ENCODE measurements at regions not wholly inside any gene's neighbourhood (a gene's known extent, or its start where the extent isn't known, plus 50 kb on each side); places are given as distances from the start of the nearest gene placed in this dataset.

DNA sequence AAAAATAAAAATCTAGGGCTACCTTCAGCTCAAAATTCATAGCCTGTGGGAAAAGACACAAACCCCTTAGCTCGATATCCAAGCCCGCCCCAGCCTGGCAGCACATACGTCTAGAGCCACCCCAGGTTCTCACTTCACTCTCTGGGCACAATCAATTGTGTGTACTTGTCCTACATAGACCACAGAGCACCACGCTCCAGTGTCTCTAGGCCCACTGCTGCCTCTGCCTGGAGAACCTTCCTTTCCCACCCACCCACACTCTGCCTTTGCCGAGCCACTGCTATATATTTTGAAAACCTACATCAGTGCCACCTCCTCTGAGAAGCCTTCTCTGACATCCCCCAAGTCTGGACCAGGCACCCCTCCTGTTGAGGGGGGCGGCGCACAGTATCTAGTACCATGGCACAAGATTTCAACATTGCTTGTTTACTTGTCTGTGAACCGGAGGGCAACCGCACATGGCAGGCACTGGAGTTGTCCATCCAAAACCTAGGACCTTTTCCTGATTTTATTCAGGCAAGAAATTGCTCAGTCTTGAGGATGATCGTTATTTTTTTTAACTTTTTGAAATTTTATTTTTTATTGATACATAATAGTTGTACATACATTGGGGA, 141.5 kb downstream of the UNC5CL start:
- Mint-ChIP-seq H3K4me3 (no peak overlapping the region), H3K27me3 (ENCODE audit: low read depth) (no peaks in the 10 kb centered on the region), H3K4me1 (ENCODE audit: low read depth) (no peaks in the 10 kb centered on the region), H3K36me3 (ENCODE audit: insufficient read depth in 2 of 2) (no peaks in the 10 kb centered on the region), H3K9me3 (no peaks in the 10 kb centered on the region), H3K27ac (no peak overlapping the region)
- no peak for DNase-seq
- ATAC-seq (replicated peaks in 1 of 2) = no peak

DNA sequence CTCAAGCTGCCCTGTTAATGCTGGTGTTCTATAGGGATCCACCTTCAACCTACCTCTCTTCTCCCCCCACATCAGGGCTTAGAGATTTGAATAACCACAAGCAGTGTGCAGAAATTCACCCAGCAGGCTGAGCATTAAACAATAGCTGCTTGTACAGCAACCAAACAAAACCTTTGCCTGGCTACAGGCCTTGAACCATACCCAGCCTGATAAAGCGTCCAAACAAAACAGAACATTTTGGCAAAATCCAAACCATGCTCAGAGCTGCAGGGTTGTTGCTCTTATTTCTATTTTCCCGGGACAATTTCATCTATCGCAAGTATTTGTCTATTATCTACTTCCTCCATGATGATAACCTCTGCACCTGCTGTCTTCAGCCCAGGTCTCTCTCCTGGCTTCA, 142.3 kb downstream of the UNC5CL start:
- Mint-ChIP-seq H3K9me3 (no peaks in the 10 kb centered on the region), H3K27ac (no peak overlapping the region), H3K27me3 (ENCODE audit: low read depth) (no peaks in the 10 kb centered on the region), H3K36me3 (ENCODE audit: insufficient read depth in 2 of 2) (no peaks in the 10 kb centered on the region), H3K4me3 (no peak overlapping the region), H3K4me1 (ENCODE audit: low read depth) (no peaks in the 10 kb centered on the region)
- no peak for ATAC-seq (replicated peaks in 1 of 2)
- DNase-seq = no peak

DNA sequence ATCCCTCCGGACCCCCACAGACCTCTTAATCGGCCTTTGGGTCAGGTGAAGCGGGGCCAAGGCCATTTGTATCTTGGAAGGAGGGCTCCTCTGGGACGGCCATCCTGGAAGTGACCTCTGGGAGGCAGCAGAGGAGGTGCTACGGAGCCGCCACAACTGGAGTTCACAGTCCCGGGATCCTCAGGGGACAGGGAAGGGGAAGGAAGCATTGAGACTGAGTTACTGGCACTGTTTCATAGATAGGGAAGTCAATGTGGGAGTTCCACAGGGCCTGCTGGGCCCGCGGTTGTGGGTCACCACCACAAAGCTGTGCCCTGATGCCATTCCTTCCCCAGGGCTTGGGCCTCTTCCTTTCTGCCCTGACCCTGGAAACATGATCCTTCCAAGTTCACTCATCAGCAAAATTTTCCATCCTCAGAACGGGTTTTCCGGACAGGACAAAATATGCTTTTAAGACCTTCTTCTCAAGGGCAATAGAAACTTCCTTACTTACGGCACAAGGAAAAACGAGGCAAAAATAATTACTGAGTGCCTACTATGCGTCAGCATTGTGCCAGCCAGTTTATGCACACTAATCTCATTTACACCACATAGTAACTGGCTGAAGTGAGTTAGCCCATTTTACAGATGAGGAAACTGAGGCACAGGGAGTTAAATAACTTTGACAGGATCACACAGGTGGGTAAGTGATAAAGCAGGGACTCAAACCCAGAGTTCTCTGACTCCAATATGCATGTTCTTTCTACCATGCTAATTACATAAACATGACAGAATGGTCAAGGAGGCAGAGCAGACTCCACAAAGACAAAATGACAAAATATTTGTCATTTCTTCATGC, 143.8 kb downstream of the UNC5CL start:
- ATAC-seq (replicated peaks in 1 of 2) (no peak), DNase-seq (no peak)
- Mint-ChIP-seq H3K4me1 (ENCODE audit: low read depth) (no peaks in the 10 kb centered on the region), H3K36me3 (ENCODE audit: insufficient read depth in 2 of 2) (no peaks in the 10 kb centered on the region), H3K4me3 (no peak overlapping the region), H3K27me3 (ENCODE audit: low read depth) (no peaks in the 10 kb centered on the region), H3K27ac (no peak overlapping the region), H3K9me3 (no peaks in the 10 kb centered on the region)

DNA sequence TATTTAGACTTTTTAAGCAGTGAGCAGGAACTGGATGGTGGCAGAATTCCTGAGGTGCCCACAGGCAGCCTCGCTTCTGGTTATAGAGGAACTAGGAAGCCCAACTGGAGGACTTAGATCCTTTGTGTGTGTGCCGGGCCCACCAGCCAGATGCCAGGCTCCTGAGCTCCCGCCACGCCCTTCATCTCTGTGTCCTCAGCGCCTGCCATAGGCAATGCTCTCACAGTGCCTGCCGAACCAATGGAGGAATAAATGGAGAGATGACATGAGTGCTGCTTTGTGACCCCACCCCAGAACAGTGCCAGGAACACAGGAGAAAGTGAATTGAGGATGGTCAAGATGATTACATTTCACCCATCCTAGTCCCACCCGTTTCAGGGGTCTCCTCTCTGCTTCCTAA, 146.0 kb downstream of the UNC5CL start:
- no peak overlapping the region for H3K27ac Mint-ChIP-seq
- H3K4me3 Mint-ChIP-seq = no peak overlapping the region
- no peaks in the 10 kb centered on the region for H3K4me1 Mint-ChIP-seq (ENCODE audit: low read depth)
- no peaks in the 10 kb centered on the region for H3K27me3 Mint-ChIP-seq (ENCODE audit: low read depth)
- ATAC-seq (replicated peaks in 1 of 2) (no peak), DNase-seq (no peak)
- no peaks in the 10 kb centered on the region for H3K36me3 Mint-ChIP-seq (ENCODE audit: insufficient read depth in 2 of 2)
- no peaks in the 10 kb centered on the region for H3K9me3 Mint-ChIP-seq

DNA sequence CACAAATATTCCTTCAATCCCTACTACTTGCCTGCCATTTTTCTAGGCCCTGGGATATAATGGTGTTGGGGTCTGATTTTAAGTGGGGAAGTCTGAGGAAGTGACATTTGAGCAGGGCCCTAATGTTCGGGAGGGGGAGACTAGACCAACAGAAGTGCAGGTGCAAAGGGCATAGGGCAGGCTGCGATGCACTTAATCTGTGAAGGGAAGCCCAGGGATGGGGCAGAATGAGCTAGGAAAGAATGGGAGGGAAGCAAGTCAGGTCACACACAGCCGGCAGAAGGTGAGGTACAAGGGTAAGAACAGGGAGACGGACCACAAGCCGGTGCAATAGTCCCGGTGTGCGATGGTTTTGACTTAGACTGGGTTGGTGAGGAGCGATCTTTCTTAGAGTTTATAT, 146.8 kb downstream of the UNC5CL start:
- H3K27ac Mint-ChIP-seq = no peak overlapping the region
- H3K4me1 Mint-ChIP-seq (ENCODE audit: low read depth) = no peaks in the 10 kb centered on the region
- no peaks in the 10 kb centered on the region for H3K9me3 Mint-ChIP-seq
- no peak overlapping the region for H3K4me3 Mint-ChIP-seq
- H3K36me3 Mint-ChIP-seq (ENCODE audit: insufficient read depth in 2 of 2) = no peaks in the 10 kb centered on the region
- ATAC-seq (replicated peaks in 1 of 2) = no peak
- H3K27me3 Mint-ChIP-seq (ENCODE audit: low read depth) = peaks cover 5% of the 10 kb centered on the region
- no peak for DNase-seq

DNA sequence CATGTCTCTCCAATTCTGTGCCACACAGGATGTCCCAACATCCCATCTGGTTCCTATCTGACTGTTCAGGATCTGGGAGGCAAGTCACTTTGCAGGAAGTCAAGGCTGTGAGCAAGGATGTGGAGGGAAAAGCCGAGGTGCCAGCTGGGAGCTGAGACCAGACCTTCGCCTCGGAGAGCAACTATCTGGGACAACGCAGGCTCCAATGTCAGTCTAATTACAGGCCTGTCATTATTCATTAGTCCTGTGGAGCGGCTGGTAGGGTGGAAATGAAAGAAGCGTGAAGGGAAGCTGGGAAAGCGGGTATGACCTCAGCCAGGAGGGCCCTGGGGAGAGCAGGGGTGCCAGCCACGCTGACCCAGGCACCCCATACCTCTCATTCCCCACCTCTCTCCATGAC, 147.3 kb downstream of the UNC5CL start:
- Mint-ChIP-seq H3K4me3 (no peak overlapping the region), H3K36me3 (ENCODE audit: insufficient read depth in 2 of 2) (no peaks in the 10 kb centered on the region), H3K4me1 (ENCODE audit: low read depth) (no peaks in the 10 kb centered on the region), H3K9me3 (no peaks in the 10 kb centered on the region), H3K27ac (no peak overlapping the region), H3K27me3 (ENCODE audit: low read depth) (peaks cover 5% of the 10 kb centered on the region)
- ATAC-seq (replicated peaks in 1 of 2) (no peak), DNase-seq (no peak)

DNA sequence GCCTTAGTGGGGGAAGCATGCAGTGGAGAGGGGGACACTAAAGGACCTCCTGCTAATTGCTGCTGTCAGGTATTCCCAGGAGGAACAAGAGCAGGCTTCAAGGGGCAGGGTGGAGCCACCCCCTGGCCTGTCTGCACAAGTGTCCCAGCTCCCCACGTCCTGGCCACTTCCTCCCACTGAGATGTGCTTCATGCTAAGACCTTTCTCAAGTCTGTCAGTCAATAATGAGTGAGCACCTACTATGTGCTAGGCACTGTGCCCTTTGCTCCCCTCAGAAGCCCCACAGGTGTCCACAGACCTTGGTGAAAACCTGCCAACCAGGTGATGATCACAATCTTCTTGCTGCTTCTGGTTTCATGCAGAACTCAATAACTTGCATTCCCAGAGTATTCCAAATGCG, 147.9 kb downstream of the UNC5CL start:
- Mint-ChIP-seq H3K27me3 (ENCODE audit: low read depth) (peaks cover 9% of the 10 kb centered on the region), H3K9me3 (no peaks in the 10 kb centered on the region), H3K4me1 (ENCODE audit: low read depth) (no peaks in the 10 kb centered on the region), H3K27ac (no peak overlapping the region), H3K36me3 (ENCODE audit: insufficient read depth in 2 of 2) (no peaks in the 10 kb centered on the region), H3K4me3 (no peak overlapping the region)
- no peak for ATAC-seq (replicated peaks in 1 of 2)
- DNase-seq = no peak

DNA sequence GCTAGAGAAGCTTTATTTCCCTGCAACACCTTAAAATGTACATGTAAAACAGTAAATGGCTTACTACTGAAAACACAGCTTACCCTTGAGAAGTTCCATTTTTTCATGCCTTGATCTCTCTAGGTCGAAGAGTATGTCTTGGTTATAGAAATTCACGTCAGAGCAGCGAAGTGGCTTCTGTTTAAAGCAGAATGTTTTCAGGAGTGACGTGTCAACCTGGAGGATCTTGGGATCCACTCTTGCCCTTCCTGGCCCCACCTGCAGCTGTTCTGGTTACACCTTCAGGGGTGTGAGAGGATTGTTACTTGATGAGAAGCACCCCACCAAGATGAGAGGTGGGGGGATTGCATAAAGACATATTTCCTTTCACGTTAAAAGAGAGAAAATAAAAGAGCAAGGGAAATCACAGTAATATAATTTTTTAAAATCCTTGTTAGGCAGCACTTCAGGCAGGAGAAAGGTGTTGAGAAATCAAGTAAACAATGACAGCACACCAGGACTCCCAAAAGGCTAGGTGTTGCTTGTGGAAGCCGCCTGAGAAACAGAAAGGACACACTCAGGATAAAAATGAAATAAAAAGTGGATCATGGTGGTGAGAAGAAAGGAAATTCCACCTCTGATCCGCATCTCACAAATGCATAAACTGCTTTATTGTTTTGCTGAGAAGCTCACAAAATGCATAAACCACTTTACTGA, 149.7 kb downstream of the UNC5CL start:
- Mint-ChIP-seq H3K27ac (no peak overlapping the region), H3K9me3 (no peaks in the 10 kb centered on the region), H3K27me3 (ENCODE audit: low read depth) (peaks cover 15% of the 10 kb centered on the region), H3K36me3 (ENCODE audit: insufficient read depth in 2 of 2) (no peaks in the 10 kb centered on the region), H3K4me3 (no peak overlapping the region), H3K4me1 (ENCODE audit: low read depth) (no peaks in the 10 kb centered on the region)
- ATAC-seq (replicated peaks in 1 of 2) (no peak), DNase-seq (no peak)

DNA sequence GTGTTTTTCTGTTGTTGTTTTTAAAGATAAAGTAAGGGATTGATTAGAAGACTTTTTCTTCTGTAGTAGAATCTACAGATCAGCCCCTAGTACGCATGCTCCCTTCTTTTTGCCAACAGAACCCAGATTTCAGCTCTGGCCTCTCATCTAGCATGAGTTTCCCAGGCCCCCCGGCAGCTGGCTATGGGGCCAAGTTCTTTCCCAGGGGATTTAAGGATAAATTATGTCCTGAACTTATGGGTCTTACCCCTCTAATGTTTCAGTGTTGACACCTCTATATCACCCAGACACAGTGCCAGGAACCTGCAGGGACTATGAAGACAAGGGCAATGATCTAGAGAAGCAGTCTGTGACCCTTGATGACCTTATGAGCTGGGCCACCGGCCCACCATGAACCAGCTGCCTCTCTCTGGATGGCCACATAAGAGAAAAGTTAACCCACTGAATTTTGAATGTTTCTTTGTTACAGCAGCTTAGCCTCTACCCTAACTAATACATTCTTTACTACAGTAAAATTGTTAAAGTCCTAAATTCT, 150.5 kb downstream of the UNC5CL start:
- no peaks in the 10 kb centered on the region for H3K4me1 Mint-ChIP-seq (ENCODE audit: low read depth)
- H3K27ac Mint-ChIP-seq = no peak overlapping the region
- no peaks in the 10 kb centered on the region for H3K36me3 Mint-ChIP-seq (ENCODE audit: insufficient read depth in 2 of 2)
- peaks cover 17% of the 10 kb centered on the region for H3K27me3 Mint-ChIP-seq (ENCODE audit: low read depth)
- no peak overlapping the region for H3K4me3 Mint-ChIP-seq
- ATAC-seq (replicated peaks in 1 of 2) = no peak
- H3K9me3 Mint-ChIP-seq = no peaks in the 10 kb centered on the region
- DNase-seq = no peak

DNA sequence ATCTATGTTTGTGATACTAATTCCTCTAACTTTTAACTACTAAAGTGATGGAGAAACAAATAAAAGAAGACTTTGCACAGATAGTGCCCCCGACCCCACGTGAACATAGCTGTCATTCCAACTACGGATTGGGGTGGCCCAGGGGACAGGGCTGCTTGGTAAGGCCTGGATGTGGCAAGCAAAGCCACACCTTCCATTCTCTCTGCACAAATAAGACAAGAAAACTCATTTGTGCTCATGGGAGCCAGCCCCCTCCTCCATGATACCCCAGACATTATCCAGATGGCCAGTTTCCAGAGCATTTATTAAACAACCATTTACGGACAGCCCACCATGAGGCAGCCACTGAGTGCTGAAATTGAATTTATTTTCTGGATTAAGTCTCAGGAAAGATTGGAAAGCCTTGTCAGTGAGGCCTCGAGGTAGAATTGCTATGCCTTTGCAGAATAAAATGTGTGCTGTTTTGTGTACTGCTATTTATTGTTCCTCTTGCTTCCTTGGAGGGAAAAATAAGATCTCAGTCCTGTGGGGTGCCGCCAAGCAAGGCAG, 151.2 kb downstream of the UNC5CL start:
- Mint-ChIP-seq H3K4me1 (ENCODE audit: low read depth) (no peaks in the 10 kb centered on the region), H3K36me3 (ENCODE audit: insufficient read depth in 2 of 2) (no peaks in the 10 kb centered on the region), H3K27ac (no peak overlapping the region), H3K27me3 (ENCODE audit: low read depth) (peaks cover 17% of the 10 kb centered on the region), H3K4me3 (no peak overlapping the region), H3K9me3 (no peaks in the 10 kb centered on the region)
- DNase-seq = no peak
- no peak for ATAC-seq (replicated peaks in 1 of 2)

DNA sequence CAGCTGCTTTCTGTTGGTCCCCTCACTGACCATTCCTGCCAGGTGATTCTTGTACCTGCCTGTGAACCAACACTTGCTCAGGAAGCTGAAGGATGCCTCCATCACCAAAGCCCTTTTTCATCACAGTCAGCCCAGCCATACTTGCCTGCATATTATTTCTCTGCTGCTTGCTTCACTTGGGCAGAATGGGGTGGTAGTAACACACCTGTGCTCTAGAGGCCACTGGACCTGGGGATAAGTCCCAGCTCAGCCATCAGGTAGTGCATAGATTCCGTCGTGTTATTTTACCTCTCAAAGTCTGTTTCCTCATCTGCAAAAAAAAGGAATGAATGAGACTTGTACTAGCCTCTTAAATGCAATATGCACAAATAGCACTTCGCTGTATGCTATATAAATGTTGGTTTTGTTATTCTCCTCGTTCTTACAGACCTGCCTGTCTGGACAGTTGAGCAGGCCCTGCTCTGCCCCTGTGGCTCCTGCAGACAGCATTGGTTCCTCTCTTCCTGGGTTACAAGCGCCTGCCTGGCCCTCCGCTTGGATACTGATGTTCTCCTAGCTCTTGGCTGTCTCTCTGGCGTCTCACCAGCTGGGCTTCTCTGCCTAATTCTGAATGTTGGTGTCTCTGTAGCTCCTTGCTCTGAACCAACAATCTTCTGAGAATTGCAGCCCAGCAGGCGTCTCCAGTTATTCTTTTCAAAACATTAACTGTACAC, 151.8 kb downstream of the UNC5CL start:
- Mint-ChIP-seq H3K4me3 (no peak overlapping the region), H3K36me3 (ENCODE audit: insufficient read depth in 2 of 2) (no peaks in the 10 kb centered on the region), H3K4me1 (ENCODE audit: low read depth) (no peaks in the 10 kb centered on the region), H3K27ac (no peak overlapping the region), H3K27me3 (ENCODE audit: low read depth) (peaks cover 17% of the 10 kb centered on the region), H3K9me3 (no peaks in the 10 kb centered on the region)
- no peak for ATAC-seq (replicated peaks in 1 of 2)
- no peak for DNase-seq

DNA sequence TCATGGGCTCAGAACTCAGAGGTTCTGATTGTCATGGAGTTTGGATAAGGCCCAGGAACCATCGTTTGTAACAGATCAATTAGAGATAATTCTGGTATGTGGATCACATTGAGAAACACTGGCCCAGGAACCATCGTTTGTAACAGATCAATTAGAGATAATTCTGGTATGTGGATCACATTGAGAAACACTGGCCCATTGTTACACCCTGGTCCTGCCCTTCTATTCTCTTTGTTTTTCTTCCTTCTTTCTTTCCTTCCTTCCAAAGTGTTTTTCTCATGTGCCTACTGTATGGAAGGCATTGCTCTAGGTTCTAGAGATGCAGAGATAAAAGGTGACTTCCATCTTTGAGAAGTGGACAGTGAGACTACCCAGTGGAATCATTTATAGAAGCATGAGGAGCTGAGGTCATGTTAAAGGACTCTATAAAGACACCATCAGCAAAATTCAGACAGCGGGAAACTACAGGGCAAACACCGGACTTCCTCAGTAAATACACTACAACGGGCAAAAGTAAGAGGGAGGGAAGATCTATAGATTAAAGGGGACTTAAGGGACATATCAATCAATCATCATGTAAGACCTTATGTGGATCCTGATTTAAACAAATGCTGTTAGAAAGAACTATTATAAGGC, 153.8 kb downstream of the UNC5CL start:
- DNase-seq (no peak), ATAC-seq (replicated peaks in 1 of 2) (no peak)
- H3K4me3 Mint-ChIP-seq = no peak overlapping the region
- no peak overlapping the region for H3K27ac Mint-ChIP-seq
- no peaks in the 10 kb centered on the region for H3K36me3 Mint-ChIP-seq (ENCODE audit: insufficient read depth in 2 of 2)
- H3K27me3 Mint-ChIP-seq (ENCODE audit: low read depth) = peaks cover 28% of the 10 kb centered on the region
- peaks cover 6% of the 10 kb centered on the region for H3K4me1 Mint-ChIP-seq (ENCODE audit: low read depth)
- H3K9me3 Mint-ChIP-seq = no peaks in the 10 kb centered on the region
